GM12865 (cell line): ENCODE measurements at regions not wholly inside any gene's neighbourhood (a gene's known extent, or its start where the extent isn't known, plus 50 kb on each side); places are given as distances from the start of the nearest gene placed in this dataset.

Source experiments
- DNase-seq: peaks from one replicate; pipeline ENCODE4 v3.0.0; 2010; ENCODE audit warnings: low read depth
- H3K4me3 ChIP-seq: 2 replicates; pipeline ENCODE4 v1.5.1; 2011; ENCODE audit warnings: mild to moderate bottlenecking, low read depth, low read length, control low read depth
- TF ChIP-seq, protein P1 (sequence below): IDR thresholded peaks from 2 replicates; pipeline ENCODE4 v1.5.1; 2011; ENCODE audit warnings: low read length, control low read depth, low read depth, inconsistent platforms; ENCODE audit not compliant: insufficient read depth; ENCODE audit errors: missing control alignments

DNA sequence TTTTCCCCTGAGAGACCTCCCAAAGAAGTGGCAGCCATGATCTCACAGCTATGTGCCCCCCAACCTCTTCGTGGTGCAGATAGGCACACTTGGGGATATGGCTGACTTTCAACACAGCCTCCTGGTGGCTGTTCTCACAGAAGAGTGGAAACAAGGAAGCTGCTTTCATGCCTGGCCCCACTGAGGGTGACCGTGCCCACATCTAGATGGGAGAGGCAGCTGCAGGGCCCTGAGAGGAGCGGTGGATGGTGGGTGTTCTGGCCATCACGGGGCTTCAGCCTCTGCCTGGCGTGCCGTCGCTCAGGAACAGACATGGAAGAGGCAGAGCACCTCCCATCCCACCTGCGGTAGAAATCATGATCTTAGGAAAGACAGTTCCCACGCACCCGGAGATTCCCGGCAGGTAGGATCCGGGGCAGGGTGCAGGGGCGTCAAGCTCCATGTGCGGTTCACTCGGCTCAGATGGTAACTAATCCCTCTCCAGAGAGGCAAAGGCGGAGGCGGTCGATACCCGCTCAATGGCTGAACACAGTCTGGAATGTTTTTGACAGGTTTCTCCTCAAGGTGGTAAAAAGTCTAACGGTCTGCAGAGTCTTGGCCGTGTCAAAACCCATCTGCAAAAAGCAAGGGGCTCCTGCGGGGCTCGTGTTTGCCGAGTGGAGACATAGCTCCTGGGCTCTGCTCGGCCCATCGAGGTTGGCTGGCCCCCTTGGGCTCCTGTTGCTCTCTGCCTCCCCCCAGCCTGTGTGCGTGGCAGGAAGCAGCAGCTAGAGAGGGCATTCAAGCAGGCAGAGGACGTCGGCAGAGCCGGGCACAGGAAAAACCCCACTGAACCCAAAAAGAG is 225.2 kb upstream of the RTL1 start:
- TF ChIP-seq, protein P1, sequence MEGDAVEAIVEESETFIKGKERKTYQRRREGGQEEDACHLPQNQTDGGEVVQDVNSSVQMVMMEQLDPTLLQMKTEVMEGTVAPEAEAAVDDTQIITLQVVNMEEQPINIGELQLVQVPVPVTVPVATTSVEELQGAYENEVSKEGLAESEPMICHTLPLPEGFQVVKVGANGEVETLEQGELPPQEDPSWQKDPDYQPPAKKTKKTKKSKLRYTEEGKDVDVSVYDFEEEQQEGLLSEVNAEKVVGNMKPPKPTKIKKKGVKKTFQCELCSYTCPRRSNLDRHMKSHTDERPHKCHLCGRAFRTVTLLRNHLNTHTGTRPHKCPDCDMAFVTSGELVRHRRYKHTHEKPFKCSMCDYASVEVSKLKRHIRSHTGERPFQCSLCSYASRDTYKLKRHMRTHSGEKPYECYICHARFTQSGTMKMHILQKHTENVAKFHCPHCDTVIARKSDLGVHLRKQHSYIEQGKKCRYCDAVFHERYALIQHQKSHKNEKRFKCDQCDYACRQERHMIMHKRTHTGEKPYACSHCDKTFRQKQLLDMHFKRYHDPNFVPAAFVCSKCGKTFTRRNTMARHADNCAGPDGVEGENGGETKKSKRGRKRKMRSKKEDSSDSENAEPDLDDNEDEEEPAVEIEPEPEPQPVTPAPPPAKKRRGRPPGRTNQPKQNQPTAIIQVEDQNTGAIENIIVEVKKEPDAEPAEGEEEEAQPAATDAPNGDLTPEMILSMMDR, result no peak
- no peak overlapping the region for H3K4me3 ChIP-seq
- no peak for DNase-seq

DNA sequence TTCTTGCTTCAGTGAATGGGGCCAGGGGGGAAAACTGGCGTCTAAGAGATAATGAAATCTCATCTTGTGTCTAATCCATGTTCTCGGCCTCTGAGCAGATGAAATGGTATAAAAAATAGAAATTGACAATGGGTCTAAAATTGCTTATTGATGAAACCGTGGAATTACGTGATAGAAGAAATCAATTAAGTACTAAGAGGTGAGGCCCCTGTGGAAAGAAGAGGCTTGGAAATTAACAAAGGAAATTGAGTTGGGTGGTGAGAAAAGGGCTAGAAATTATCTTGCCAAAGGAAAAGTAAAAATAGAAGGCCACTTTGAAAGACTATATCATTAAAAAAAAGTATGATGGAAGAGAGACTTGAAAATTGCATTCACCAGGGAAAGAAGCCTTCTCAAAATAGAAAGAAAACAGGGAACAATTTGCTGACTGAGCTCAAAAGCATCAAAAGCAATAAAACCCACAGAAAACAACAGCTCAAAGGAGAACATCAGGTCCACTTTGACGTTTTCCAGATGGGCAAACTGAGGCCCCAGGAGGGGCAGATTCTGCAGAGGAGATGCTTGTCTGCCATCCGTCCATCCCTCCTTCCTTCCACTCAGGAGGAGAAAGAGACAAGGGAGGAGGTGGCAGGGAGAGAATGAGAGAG is 226.1 kb upstream of the RTL1 start:
- no peak overlapping the region for H3K4me3 ChIP-seq
- no peak for DNase-seq
- TF ChIP-seq, protein P1, result no peak

GRCh38 chr14:101130861-101131260 is 227.3 kb upstream of the RTL1 start:
- no peak for DNase-seq
- no peak overlapping the region for H3K4me3 ChIP-seq
- TF ChIP-seq, protein P1, result no peak

GRCh38 chr14:101131451-101131916 is 228.0 kb upstream of the RTL1 start:
- H3K4me3 ChIP-seq, result no peak overlapping the region
- no peak for DNase-seq
- TF ChIP-seq, protein P1, result no peak

GRCh38 chr14:101132051-101132571 is 228.6 kb upstream of the RTL1 start:
- no peak overlapping the region for H3K4me3 ChIP-seq
- TF ChIP-seq, protein P1, result no peak
- no peak for DNase-seq

DNA sequence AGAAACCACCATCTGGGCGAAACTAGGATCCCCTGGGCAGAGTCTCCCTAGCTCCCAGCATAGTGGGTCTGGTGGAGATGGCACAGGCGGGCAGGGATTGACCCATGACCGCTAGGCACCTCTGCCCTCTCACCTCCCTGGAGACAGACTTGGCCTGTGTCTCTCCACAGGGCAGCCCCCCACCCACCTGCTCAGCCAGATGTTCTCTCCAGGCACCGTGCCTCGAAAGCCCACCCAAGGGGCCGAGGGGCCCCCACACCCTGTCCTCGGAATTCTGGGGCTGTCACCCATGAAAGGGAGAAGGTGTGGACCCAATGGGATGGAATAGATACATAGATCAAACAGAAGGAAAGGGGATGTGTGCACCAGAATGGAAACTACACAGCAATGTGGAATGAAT is 229.1 kb upstream of the RTL1 start:
- H3K4me3 ChIP-seq, result no peak overlapping the region
- TF ChIP-seq, protein P1, result no peak
- DNase-seq, result no peak
